Gastrocnemius medialis (tissue), 4 donors: ENCODE measurements at regions not wholly inside any gene's neighbourhood (a gene's known extent, or its start where the extent isn't known, plus 50 kb on each side); places are given as distances from the start of the nearest gene placed in this dataset.

Experiments
- ATAC-seq, 2 donors: fragments of 150-250 bp; one replicate each; pipeline ENCODE4 v1.9.1; 2016
- DNase-seq, 2 donors: peaks; one replicate each; pipeline ENCODE4 v3.0.0-alpha.2; 2019
- H3K27ac ChIP-seq, 4 donors: fragments of 200-600 bp; sonication (generic); 1 replicate in 1 of 4; 2 replicates in 3 of 4; pipeline ENCODE4 v1.5.1; 2016 to 2018; ENCODE audit warnings: mild to moderate bottlenecking in 2 of 4, moderate library complexity in 1 of 4
- H3K27me3 ChIP-seq, 3 donors: fragments of 200-600 bp; sonication (generic) in 2 of 3; 1 replicate in 1 of 3; 2 replicates in 2 of 3; pipeline versions ENCODE4 v1.5.1 to v1.6.0; 2016 to 2019; ENCODE audit warnings: mild to moderate bottlenecking in 1 of 3, moderate library complexity in 1 of 3
- H3K36me3 ChIP-seq, 2 donors: fragments of 200-600 bp; sonication (generic) in 1 of 2; one replicate each; pipeline ENCODE4 v1.5.1; 2017 to 2018
- H3K4me1 ChIP-seq, 2 donors: fragments of 200-600 bp; sonication (generic) in 1 of 2; one replicate each; pipeline ENCODE4 v1.5.1; 2016 to 2017; ENCODE audit warnings: mild to moderate bottlenecking in 2 of 2
- H3K4me3 ChIP-seq, 4 donors: fragments of 200-600 bp; sonication (generic) in 3 of 4; 1 replicate in 1 of 4; 2 replicates in 3 of 4; pipeline ENCODE4 v1.5.1; 2016 to 2019; ENCODE audit warnings: mild to moderate bottlenecking in 2 of 4
- H3K9me3 ChIP-seq, 3 donors: fragments of 200-600 bp; sonication (generic) in 2 of 3; 1 replicate in 1 of 3; 2 replicates in 2 of 3; pipeline ENCODE4 v1.5.1; 2016 to 2019
- CTCF ChIP-seq, 5 experiments: fragments of 450-650 bp in 3 of 5; fragments of 200-600 bp in 2 of 5; sonication (generic) in 2 of 5; IDR thresholded peaks in 4 of 5; conservative IDR thresholded peaks in 1 of 5; 1 replicate in 4 of 5; 2 replicates in 1 of 5; pipeline ENCODE4 v1.5.1; 2016 to 2019; ENCODE audit warnings: antibody characterized with exemption in 5 of 5, mild to moderate bottlenecking in 3 of 5, moderate library complexity in 3 of 5
- POLR2A ChIP-seq, 2 donors: fragments of 450-650 bp; IDR thresholded peaks; one replicate each; pipeline ENCODE4 v1.6.1; 2017; ENCODE audit warnings: antibody characterized with exemption in 2 of 2, mild to moderate bottlenecking in 2 of 2, moderate library complexity in 2 of 2
- in situ Hi-C, 4 donors: fragments of 200-750 bp; cut with MboI; loops; one replicate each; pipeline versions ENCODE4 v1.15.0 to v1.8.0; 2017; ENCODE audit warnings: low sequenced_read_pairs in 4 of 4
- intact Hi-C: fragments of 100-400 bp; cut with DNase I; formaldehyde crosslinking; loops from one replicate; pipeline ENCODE4 v1.15.1; 2023; ENCODE audit warnings: low total_unique reads

- H3K4me1 ChIP-seq: no peaks in the 10 kb centered on the region
- no peaks in the 10 kb centered on the region for H3K9me3 ChIP-seq
- no peaks in the 10 kb centered on the region for H3K36me3 ChIP-seq
- intact Hi-C loops: no loop called here
- H3K27ac ChIP-seq: no peak overlapping the region
- no peak for TF ChIP-seq CTCF (IDR thresholded peaks at IDR 0.05 in 4 of 5, conservative IDR thresholded peaks at IDR 0.05 in 1 of 5)
- TF ChIP-seq POLR2A (IDR thresholded peaks at IDR 0.05): no peak
- ATAC-seq: no peak
- H3K4me3 ChIP-seq: no peak overlapping the region
- no peak for DNase-seq
- no peaks in the 10 kb centered on the region for H3K27me3 ChIP-seq
- in situ Hi-C loops: no loop called here
Observed at GRCh38 chr2:104215269-104216161, 638.4 kb upstream of the POU3F3 start.

- H3K27me3 ChIP-seq: no peaks in the 10 kb centered on the region
- no peak overlapping the region for H3K4me3 ChIP-seq
- no peaks in the 10 kb centered on the region for H3K36me3 ChIP-seq
- in situ Hi-C loops (no loop called here), intact Hi-C loops (no loop called here)
- DNase-seq (no peak), ATAC-seq (no peak)
- TF ChIP-seq POLR2A (IDR thresholded peaks at IDR 0.05) (no peak), CTCF (IDR thresholded peaks at IDR 0.05 in 4 of 5, conservative IDR thresholded peaks at IDR 0.05 in 1 of 5) (no peak)
- H3K9me3 ChIP-seq: no peaks in the 10 kb centered on the region
- H3K27ac ChIP-seq: no peak overlapping the region
- no peaks in the 10 kb centered on the region for H3K4me1 ChIP-seq
Observed at GRCh38 chr2:104233591-104233990, 620.3 kb upstream of the POU3F3 start.

GRCh38 chr2:104236491-104236890, 617.4 kb upstream of the POU3F3 start:
- DNase-seq (no peak), ATAC-seq (no peak)
- H3K9me3 ChIP-seq: no peaks in the 10 kb centered on the region
- intact Hi-C loops (no loop called here), in situ Hi-C loops (no loop called here)
- no peak overlapping the region for H3K27ac ChIP-seq
- H3K4me1 ChIP-seq: no peaks in the 10 kb centered on the region
- TF ChIP-seq POLR2A (IDR thresholded peaks at IDR 0.05) (no peak), CTCF (IDR thresholded peaks at IDR 0.05 in 4 of 5, conservative IDR thresholded peaks at IDR 0.05 in 1 of 5) (no peak)
- H3K4me3 ChIP-seq: no peak overlapping the region
- H3K27me3 ChIP-seq: no peaks in the 10 kb centered on the region
- no peaks in the 10 kb centered on the region for H3K36me3 ChIP-seq

- H3K27ac ChIP-seq: no peak overlapping the region
- ATAC-seq (no peak), DNase-seq (no peak)
- no peaks in the 10 kb centered on the region for H3K36me3 ChIP-seq
- H3K9me3 ChIP-seq: no peaks in the 10 kb centered on the region
- in situ Hi-C loops (no loop called here), intact Hi-C loops (no loop called here)
- TF ChIP-seq CTCF (IDR thresholded peaks at IDR 0.05 in 4 of 5, conservative IDR thresholded peaks at IDR 0.05 in 1 of 5): no peak
- H3K27me3 ChIP-seq: no peaks in the 10 kb centered on the region
- no peak overlapping the region for H3K4me3 ChIP-seq
- H3K4me1 ChIP-seq: no peaks in the 10 kb centered on the region
Observed at GRCh38 chr2:104240984-104241383, 612.9 kb upstream of the POU3F3 start.
